Lung (tissue), 11 donors: ENCODE measurements at regions not wholly inside any gene's neighbourhood (a gene's known extent, or its start where the extent isn't known, plus 50 kb on each side); places are given as distances from the start of the nearest gene placed in this dataset.

Experiments
- ATAC-seq: fragments of 200-7000 bp; cut with Tn5 transposase; one replicate; pipeline ENCODE4 v1.9.1; 2020; ENCODE audit warnings: moderate number of reproducible peaks; ENCODE audit not compliant: insufficient read depth, low FRiP score
- DNase-seq, 3 donors: peaks; one replicate each; pipeline ENCODE4 v3.0.0-alpha.2; 2013 to 2017
- H3K27ac ChIP-seq, 2 donors: one replicate each; pipeline ENCODE4 v1.5.1; 2013; ENCODE audit warnings: mild to moderate bottlenecking in 2 of 2, moderate library complexity in 2 of 2, control low read depth in 1 of 2, inconsistent platforms in 1 of 2, low read depth in 1 of 2, low read length in 1 of 2
- H3K27me3 ChIP-seq, 3 donors: one replicate each; pipeline ENCODE4 v1.5.1; 2013; ENCODE audit warnings: low read length in 2 of 3; ENCODE audit not compliant: control insufficient read depth in 3 of 3, insufficient read depth in 3 of 3
- H3K36me3 ChIP-seq, 4 donors: one replicate each; pipeline ENCODE4 v1.5.1; 2013; ENCODE audit warnings: low read length in 4 of 4, mild to moderate bottlenecking in 1 of 4, moderate library complexity in 1 of 4; ENCODE audit not compliant: control insufficient read depth in 4 of 4, insufficient read depth in 4 of 4
- H3K4me1 ChIP-seq, 5 donors: one replicate each; pipeline ENCODE4 v1.5.1; 2013; ENCODE audit warnings: low read length in 5 of 5, mild to moderate bottlenecking in 2 of 5, moderate library complexity in 1 of 5; ENCODE audit not compliant: control insufficient read depth in 5 of 5, insufficient read depth in 5 of 5
- H3K4me3 ChIP-seq: one replicate; pipeline ENCODE4 v1.5.1; 2013; ENCODE audit warnings: mild to moderate bottlenecking, control low read depth, moderate library complexity
- H3K9ac ChIP-seq, 2 donors: one replicate each; pipeline ENCODE4 v1.5.1; 2013; ENCODE audit warnings: low read length in 2 of 2, control low read depth in 1 of 2; ENCODE audit not compliant: insufficient read depth in 1 of 2
- H3K9me3 ChIP-seq, 4 donors: one replicate each; pipeline ENCODE4 v1.5.1; 2013; ENCODE audit warnings: low read length in 3 of 4, mild to moderate bottlenecking in 1 of 4, moderate library complexity in 1 of 4; ENCODE audit not compliant: control insufficient read depth in 4 of 4, insufficient read depth in 3 of 4
- whole genome bisulfite sequencing, 2 donors: extraction: QIAGEN DNeasy Blood & Tissue Kit; methylation state at CpG; one replicate each; pipeline ENCODE4 v1.1.7; 2013; 5-methylcytosine and 5-hydroxymethylcytosine counted together
- TF ChIP-seq, protein P1 (sequence below): IDR thresholded peaks from 2 replicates; pipeline ENCODE4 v1.5.1; 2012; ENCODE audit warnings: mild to moderate bottlenecking; ENCODE audit errors: control extremely low read depth, extremely low read depth
- donor health status: control.
- donor health status: control.
- donor health status: Bipolar disorder and iron deficiency.
- donor health status: healthy.
- donor health status: DM: yes; HTN: yes; CAD: no.

DNA sequence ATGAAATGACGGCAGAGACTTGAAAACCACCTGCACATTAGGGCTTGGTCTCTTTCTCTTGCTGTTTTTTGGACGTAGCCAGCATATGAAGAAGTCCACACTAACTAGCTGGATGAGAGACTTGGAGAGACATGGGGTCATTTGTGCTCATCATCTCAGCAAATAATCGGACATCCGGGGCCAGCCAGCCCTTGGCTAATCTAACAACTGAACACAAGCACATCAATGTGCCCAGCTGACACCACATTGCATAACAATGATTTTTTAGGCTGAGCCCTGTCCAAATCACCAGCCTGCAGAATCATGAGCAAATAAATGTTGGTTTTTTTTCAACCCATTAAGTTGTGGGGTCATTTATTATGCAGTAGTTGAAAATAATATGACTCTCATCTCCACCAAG is 460.3 kb upstream of the LARGE1 start:
- TF ChIP-seq, protein P1, sequence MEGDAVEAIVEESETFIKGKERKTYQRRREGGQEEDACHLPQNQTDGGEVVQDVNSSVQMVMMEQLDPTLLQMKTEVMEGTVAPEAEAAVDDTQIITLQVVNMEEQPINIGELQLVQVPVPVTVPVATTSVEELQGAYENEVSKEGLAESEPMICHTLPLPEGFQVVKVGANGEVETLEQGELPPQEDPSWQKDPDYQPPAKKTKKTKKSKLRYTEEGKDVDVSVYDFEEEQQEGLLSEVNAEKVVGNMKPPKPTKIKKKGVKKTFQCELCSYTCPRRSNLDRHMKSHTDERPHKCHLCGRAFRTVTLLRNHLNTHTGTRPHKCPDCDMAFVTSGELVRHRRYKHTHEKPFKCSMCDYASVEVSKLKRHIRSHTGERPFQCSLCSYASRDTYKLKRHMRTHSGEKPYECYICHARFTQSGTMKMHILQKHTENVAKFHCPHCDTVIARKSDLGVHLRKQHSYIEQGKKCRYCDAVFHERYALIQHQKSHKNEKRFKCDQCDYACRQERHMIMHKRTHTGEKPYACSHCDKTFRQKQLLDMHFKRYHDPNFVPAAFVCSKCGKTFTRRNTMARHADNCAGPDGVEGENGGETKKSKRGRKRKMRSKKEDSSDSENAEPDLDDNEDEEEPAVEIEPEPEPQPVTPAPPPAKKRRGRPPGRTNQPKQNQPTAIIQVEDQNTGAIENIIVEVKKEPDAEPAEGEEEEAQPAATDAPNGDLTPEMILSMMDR = no peak
- H3K36me3 ChIP-seq = no peaks in the 10 kb centered on the region
- no peak overlapping the region for H3K4me3 ChIP-seq
- DNase-seq (no peak), ATAC-seq (no peak)
- H3K27me3 ChIP-seq = no peaks in the 10 kb centered on the region
- no peaks in the 10 kb centered on the region for H3K4me1 ChIP-seq
- 85 to 88% methylated on average over 4 of the region's 4 CpGs for WGBS, 2 donors
- H3K9me3 ChIP-seq = peaks cover 0 to 5% (median 0%) of the 10 kb centered on the region in 4 donors
- no peak overlapping the region for H3K27ac ChIP-seq
- H3K9ac ChIP-seq = no peak overlapping the region

DNA sequence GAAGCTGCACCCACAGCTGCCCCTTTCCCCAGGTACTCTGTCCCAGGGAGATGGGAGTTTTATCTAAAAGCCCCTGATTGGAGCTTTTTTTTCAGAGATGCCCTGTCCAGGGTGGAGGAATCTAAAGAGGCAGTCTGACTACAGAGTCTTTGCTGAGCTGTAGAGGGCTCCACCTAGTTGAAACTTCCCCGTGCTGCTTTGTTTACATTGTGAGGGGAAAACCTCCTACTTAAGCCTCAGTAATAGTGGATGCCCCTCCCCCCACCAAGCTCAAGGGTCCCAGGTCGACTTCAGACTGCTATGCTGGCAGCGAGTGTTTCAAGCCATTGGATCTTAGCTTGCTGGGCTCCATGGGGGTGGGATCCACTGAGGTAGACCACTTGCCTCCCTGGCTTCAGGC is 470.1 kb upstream of the LARGE1 start:
- no peak for ATAC-seq
- Histone ChIP-seq H3K36me3 (no peaks in the 10 kb centered on the region), H3K4me3 (no peak overlapping the region), H3K27ac (no peak overlapping the region), H3K9ac (no peak overlapping the region), H3K27me3 (no peaks in the 10 kb centered on the region), H3K9me3 (peaks cover 0 to 8% (median 4%) of the 10 kb centered on the region in 4 donors), H3K4me1 (no peaks in the 10 kb centered on the region)
- DNase-seq = no peak
- TF ChIP-seq, protein P1 = no peak
- WGBS, 2 donors = 54 to 62% methylated on average over 3 of the region's 3 CpGs

DNA sequence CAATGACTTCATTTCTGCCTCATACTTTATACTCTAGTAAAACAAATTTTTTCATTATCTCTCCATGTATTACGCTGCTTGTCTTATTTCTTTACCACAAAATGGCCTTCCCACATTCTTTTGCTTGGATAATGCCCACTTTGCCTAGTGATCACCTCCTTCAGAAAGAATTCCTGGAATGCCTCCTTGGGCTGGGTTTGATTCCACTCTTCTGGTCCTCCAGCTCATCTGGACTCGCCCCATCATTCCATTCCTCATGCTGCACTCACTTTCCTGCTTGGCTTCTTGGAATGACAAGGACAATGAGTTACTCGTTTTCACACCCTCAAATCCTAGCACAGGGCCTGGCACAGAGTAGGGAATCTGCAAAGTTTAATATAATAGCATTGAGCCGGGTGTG is 475.1 kb upstream of the LARGE1 start:
- TF ChIP-seq, protein P1 = no peak
- no peak overlapping the region for H3K27ac ChIP-seq
- WGBS, 2 donors = 63 to 79% methylated on average over 4 of the region's 4 CpGs
- no peak for ATAC-seq
- H3K9ac ChIP-seq = no peak overlapping the region
- H3K4me1 ChIP-seq = no peaks in the 10 kb centered on the region
- H3K36me3 ChIP-seq = no peaks in the 10 kb centered on the region
- DNase-seq = no peak
- no peaks in the 10 kb centered on the region for H3K27me3 ChIP-seq
- no peak overlapping the region for H3K4me3 ChIP-seq
- peaks cover 0 to 4% (median 2%) of the 10 kb centered on the region in 4 donors for H3K9me3 ChIP-seq

DNA sequence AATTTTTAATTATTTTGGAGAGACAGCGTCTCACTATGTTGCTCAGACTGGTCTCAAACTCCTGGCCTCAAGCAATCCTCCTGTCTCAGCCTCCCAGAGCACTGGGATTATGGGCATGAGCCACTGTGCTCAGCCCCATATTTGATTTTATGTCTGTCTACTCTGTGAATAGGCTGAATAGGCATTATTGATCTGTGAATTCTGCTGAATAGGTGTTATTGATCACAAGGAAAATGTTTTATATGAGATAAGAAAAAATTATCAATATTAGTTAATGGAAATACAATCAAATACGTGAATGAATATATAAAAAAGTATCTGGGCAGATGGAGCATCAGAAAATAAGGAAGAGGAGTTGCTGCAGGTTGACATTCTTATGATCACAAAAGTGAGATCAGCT is 483.4 kb upstream of the LARGE1 start:
- H3K9ac ChIP-seq = no peak overlapping the region
- no peak for ATAC-seq
- DNase-seq = no peak
- H3K27me3 ChIP-seq = no peaks in the 10 kb centered on the region
- H3K4me3 ChIP-seq = no peak overlapping the region
- H3K27ac ChIP-seq = no peak overlapping the region
- H3K4me1 ChIP-seq = no peaks in the 10 kb centered on the region
- WGBS, 2 donors = 77 to 81% methylated on average over 2 of the region's 2 CpGs
- TF ChIP-seq, protein P1 = no peak
- H3K36me3 ChIP-seq = no peaks in the 10 kb centered on the region
- no peaks in the 10 kb centered on the region for H3K9me3 ChIP-seq
